ENCODE measurements at regions not wholly inside any gene's neighbourhood (a gene's known extent, or its start where the extent isn't known, plus 50 kb on each side); places are given as distances from the start of the nearest gene placed in this dataset.

DNA sequence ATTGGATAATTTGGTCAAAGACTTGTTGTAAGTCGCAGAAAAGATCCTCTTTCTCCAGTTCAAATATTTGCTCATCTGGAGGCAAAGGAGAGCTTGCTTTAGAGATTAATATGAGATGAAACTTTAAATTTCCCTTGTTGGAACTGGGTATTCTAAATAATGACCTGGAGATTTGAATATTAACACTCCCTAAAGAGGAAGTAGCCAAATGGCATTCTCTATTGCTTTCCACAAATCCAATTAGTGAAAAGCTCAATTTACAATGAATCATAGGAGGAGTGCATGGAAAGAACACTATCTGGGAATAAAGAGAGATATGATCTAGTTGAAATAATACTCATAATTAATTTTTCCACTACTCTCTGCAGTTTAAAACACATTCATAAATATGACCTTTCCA is 641.6 kb upstream of the TENM4 start:
- TF ChIP-seq EZH2phosphoT487 (IDR thresholded peaks at IDR 0.05; ENCODE audit: borderline replicate concordance, low read length) (no peak), CTCF (conservative IDR thresholded peaks at IDR 0.05; ENCODE audit: low read depth, low read length) (no peak)

Measured in PC-3 (cell line).